ENCODE measurements at regions not wholly inside any gene's neighbourhood (a gene's known extent, or its start where the extent isn't known, plus 50 kb on each side); places are given as distances from the start of the nearest gene placed in this dataset.
"Not testable (repeated sequence)": the region's sequence is repeated elsewhere in the genome, so short reads cannot be mapped to it uniquely, and the experiment has no call there.

GRCh38 chr19:29075149-29075548 is 137.8 kb downstream of the UQCRFS1 start:
- WGBS, 3 donors: 45 to 82% (median 73%) methylated on average over 2 of the region's 2 CpGs
- H3K27ac ChIP-seq (ENCODE audit: low read depth, low read length): no peak overlapping the region

GRCh38 chr19:29074579-29074978 is 138.4 kb downstream of the UQCRFS1 start:
- 76 to 89% (median 85%) methylated on average over 5 of the region's 5 CpGs for WGBS, 3 donors

GRCh38 chr19:29067831-29068230 is 145.1 kb downstream of the UQCRFS1 start:
- WGBS, 3 donors: 79 to 86% (median 85%) methylated on average over 2 of the region's 2 CpGs
- H3K27ac ChIP-seq (ENCODE audit: low read depth, low read length): no peak overlapping the region

More at GRCh38 chr19:29074579-29074978, 138.4 kb downstream of the UQCRFS1 start:
- H3K27ac ChIP-seq (ENCODE audit: low read depth, low read length): no peak overlapping the region

- 39 to 52% (median 42%) methylated on average over 14 of the region's 14 CpGs for WGBS, 3 donors
Measured at GRCh38 chr19:29062475-29063435, 150.2 kb downstream of the UQCRFS1 start.

GRCh38 chr19:29060813-29061364 is 152.1 kb downstream of the UQCRFS1 start:
- WGBS, 3 donors: 61 to 71% (median 70%) methylated on average over 7 of the region's 7 CpGs
- H3K27ac ChIP-seq (ENCODE audit: low read depth, low read length): no peak overlapping the region

More at GRCh38 chr19:29062475-29063435, 150.2 kb downstream of the UQCRFS1 start:
- no peak overlapping the region for H3K27ac ChIP-seq (ENCODE audit: low read depth, low read length)

GRCh38 chr19:29056535-29056934 is 156.4 kb downstream of the UQCRFS1 start:
- WGBS, 3 donors: 50 to 80% (median 77%) methylated on average over 5 of the region's 5 CpGs
- H3K27ac ChIP-seq (ENCODE audit: low read depth, low read length): no peak overlapping the region

- H3K27ac ChIP-seq (ENCODE audit: low read depth, low read length): no peak overlapping the region
- 46 to 65% (median 64%) methylated on average over 10 of the region's 10 CpGs for WGBS, 3 donors
Measured at GRCh38 chr19:29054886-29055675, 157.9 kb downstream of the UQCRFS1 start.

- H3K27ac ChIP-seq (ENCODE audit: low read depth, low read length): no peak overlapping the region
- WGBS, 3 donors: 78 to 83% (median 80%) methylated on average over 5 of the region's 5 CpGs
Measured at GRCh38 chr19:29048873-29049272, 164.1 kb downstream of the UQCRFS1 start.

GRCh38 chr19:29045679-29046254 is 167.2 kb downstream of the UQCRFS1 start:
- WGBS, 3 donors: 50 to 60% (median 52%) methylated on average over 7 of the region's 7 CpGs
- H3K27ac ChIP-seq (ENCODE audit: low read depth, low read length): no peak overlapping the region

- no peak overlapping the region for H3K27ac ChIP-seq (ENCODE audit: low read depth, low read length)
- 78 to 83% (median 78%) methylated on average over 5 of the region's 5 CpGs for WGBS, 3 donors
Measured at GRCh38 chr19:29044037-29044436, 168.9 kb downstream of the UQCRFS1 start.

- H3K27ac ChIP-seq (ENCODE audit: low read depth, low read length): no peak overlapping the region
- WGBS, 3 donors: 72 to 86% (median 80%) methylated on average over 2 of the region's 2 CpGs
Measured at GRCh38 chr19:29042450-29042849, 170.5 kb downstream of the UQCRFS1 start.

GRCh38 chr19:29040951-29041350 is 172.0 kb downstream of the UQCRFS1 start:
- 54 to 60% (median 59%) methylated on average over 6 of the region's 6 CpGs for WGBS, 3 donors
- H3K27ac ChIP-seq (ENCODE audit: low read depth, low read length): no peak overlapping the region

- H3K27ac ChIP-seq (ENCODE audit: low read depth, low read length): no peak overlapping the region
- WGBS, 3 donors: 44 to 58% (median 44%) methylated on average over 7 of the region's 7 CpGs
Measured at GRCh38 chr19:29040292-29040691, 172.7 kb downstream of the UQCRFS1 start.

GRCh38 chr19:29039036-29039435 is 173.9 kb downstream of the UQCRFS1 start:
- not testable (repeated sequence) for H3K27ac ChIP-seq (ENCODE audit: low read depth, low read length)
- WGBS, 3 donors: 78 to 95% (median 92%) methylated on average over 3 of the region's 3 CpGs

- no peak overlapping the region for H3K27ac ChIP-seq (ENCODE audit: low read depth, low read length)
- WGBS, 3 donors: 43 to 60% (median 45%) methylated on average over 1 of the region's 1 CpG
Measured at GRCh38 chr19:29031216-29031615, 181.7 kb downstream of the UQCRFS1 start.

- 69 to 74% (median 70%) methylated on average over 11 of the region's 11 CpGs for WGBS, 3 donors
- H3K27ac ChIP-seq (ENCODE audit: low read depth, low read length): no peak overlapping the region
Measured at GRCh38 chr19:29029268-29029958, 183.5 kb downstream of the UQCRFS1 start.

- no peak overlapping the region for H3K27ac ChIP-seq (ENCODE audit: low read depth, low read length)
- 32 to 56% (median 54%) methylated on average over 8 of the region's 8 CpGs for WGBS, 3 donors
Measured at GRCh38 chr19:29022599-29022998, 190.4 kb downstream of the UQCRFS1 start.

GRCh38 chr19:29022165-29022564 is 190.8 kb downstream of the UQCRFS1 start:
- no peak overlapping the region for H3K27ac ChIP-seq (ENCODE audit: low read depth, low read length)
- 74 to 88% (median 87%) methylated on average over 10 of the region's 10 CpGs for WGBS, 3 donors
